HG02610 (cell line): ENCODE measurements at regions not wholly inside any gene's neighbourhood (a gene's known extent, or its start where the extent isn't known, plus 50 kb on each side); places are given as distances from the start of the nearest gene placed in this dataset.

Experiments used
- ATAC-seq: cut with Tn5 transposase; IDR thresholded peaks from one replicate; pipeline ENCODE4 v1.9.1; 2021; ENCODE audit warnings: mild to moderate bottlenecking, moderate library complexity; ENCODE audit not compliant: unreplicated experiment

DNA sequence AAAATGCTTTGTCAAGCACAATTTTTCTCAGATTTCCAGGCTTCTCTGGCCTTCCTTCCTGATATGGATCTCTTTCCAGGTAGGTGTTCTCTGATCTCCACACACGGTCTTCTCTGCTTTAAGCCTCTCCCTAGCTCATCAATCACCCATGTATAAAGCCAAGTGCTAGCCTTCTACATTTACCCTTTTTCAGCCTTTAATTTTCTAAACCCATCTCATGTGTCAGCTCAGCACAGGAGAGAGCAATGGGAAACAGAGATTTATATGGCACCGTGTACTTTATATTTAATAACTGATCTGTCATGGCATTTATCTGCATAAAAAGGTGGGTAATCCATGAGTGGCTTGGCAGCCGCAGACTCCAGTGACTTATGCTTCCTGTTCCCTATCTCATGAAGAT, 495.0 kb downstream of the RASEF start:
- ATAC-seq = no peak

DNA sequence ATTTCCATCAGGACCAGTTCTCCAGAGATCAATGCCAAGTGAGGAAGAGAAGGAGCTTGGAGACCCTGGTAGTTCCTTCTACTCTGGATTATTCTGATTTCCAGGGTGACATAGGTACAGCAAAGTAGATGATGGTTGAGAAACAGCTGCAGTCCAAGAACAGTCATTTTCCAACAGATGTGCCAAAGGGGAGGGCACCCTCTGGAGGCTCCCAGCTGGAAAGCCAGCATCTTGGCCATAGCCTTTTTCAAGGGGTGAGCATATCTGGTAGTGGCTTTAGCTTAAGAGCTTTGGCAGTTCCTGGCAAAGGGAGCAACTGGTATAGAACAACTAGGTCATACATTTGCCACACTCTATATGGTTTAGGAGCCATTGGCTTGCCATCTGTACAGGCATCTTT, 492.7 kb downstream of the RASEF start:
- no peak for ATAC-seq

- ATAC-seq = no peak
Measured at GRCh38 chr9:82571540-82571939, 491.4 kb downstream of the RASEF start.

DNA sequence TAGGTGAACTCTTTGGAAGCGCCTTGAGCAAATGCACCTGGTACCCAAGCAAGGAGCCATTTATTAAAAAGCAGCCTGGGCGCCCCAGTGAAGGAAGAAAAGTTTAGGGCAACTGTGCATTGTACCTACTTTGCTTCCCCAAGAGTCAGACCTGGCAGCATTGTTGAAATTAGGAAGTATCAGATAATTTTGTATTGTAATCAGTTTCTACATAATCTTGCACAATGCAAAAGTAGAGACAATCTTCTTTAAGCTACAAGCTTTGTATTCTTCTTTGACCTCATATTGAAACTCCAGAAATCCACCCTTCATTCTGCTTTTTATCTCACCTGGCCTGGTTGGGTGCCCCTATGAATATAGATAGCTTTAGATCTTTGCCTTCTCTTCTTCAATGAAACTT, 490.8 kb downstream of the RASEF start:
- ATAC-seq = no peak

- no peak for ATAC-seq
Measured at GRCh38 chr9:82574911-82575310, 488.0 kb downstream of the RASEF start.

DNA sequence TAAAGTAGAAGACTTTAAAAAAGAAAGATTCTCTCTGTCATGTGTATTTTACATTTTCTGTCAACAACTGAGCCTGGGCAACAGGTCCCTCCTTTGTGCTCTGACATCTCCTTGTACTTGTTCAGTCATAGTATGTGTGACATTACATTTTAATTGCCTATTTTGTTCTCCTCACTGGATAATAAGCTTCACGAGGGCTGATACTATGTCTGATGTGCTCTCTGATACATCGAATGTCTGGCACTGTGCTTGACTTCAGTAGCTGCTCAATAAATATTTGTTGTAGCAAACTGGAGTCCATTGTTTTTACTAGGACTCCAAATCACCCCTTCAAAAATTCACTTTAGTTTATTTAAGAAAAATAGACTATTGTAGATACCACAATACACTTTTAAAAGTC, 482.0 kb downstream of the RASEF start:
- ATAC-seq = no peak

GRCh38 chr9:82581516-82581915, 481.4 kb downstream of the RASEF start:
- no peak for ATAC-seq

DNA sequence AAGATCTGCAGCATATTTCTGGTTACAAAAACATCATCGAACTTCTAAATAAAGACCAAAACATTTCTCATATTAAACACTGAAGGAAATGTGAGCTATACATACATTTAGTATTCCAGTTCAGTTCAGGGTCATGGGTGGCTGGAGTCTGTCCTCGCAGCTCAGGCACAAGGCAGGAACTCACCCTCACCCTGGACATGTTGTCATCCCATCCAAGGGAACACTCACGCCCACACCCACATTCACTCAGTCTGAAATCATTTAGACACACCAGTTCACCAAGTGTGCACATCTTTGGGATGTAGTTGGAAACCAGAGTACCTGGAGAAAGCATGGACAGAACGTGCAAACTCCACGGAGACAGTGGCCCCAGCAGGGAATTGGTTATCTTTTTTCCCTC, 481.0 kb downstream of the RASEF start:
- no peak for ATAC-seq

DNA sequence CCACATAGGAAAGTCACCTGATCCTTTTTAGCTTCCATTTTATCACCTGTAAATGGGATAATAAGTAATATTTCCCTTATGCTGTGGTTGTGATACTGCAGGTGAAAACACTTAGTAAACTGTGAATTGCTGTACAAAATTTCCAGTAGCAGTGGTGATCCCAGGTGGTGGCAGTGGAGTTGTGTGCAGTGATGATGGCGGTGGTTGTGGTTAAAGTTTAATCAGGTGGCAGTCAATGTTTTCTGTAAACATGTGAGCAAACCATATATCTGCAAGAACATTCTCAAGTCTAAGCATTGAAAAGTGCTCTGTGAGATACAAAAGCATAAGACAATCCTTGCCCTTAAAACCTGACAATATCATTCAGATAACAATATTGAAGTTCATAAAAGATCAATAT, 480.2 kb downstream of the RASEF start:
- no peak for ATAC-seq

- no peak for ATAC-seq
Measured at GRCh38 chr9:82583524-82583923, 479.4 kb downstream of the RASEF start.

GRCh38 chr9:82584349-82584863, 478.5 kb downstream of the RASEF start:
- no peak for ATAC-seq

DNA sequence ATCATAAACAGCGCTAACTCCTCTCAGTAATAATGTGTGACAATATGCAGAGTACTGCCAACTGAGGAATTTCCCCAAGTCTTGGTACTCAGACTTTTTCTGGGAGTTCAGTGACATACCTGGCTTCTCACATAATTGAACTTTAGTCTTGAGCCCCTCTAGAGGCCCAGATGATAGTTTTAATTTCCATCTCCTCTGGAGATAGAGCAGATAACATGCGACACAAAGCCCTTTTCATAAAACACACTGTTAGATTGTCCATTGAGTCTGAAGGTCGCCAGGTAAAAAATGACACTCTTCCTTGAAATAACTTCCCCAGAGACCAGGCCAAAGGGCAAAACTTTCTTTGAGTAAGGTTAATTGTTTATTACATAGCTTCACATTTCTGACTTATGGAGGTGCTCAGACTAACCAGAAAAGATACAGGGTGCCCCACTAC, 476.0 kb downstream of the RASEF start:
- no peak for ATAC-seq

DNA sequence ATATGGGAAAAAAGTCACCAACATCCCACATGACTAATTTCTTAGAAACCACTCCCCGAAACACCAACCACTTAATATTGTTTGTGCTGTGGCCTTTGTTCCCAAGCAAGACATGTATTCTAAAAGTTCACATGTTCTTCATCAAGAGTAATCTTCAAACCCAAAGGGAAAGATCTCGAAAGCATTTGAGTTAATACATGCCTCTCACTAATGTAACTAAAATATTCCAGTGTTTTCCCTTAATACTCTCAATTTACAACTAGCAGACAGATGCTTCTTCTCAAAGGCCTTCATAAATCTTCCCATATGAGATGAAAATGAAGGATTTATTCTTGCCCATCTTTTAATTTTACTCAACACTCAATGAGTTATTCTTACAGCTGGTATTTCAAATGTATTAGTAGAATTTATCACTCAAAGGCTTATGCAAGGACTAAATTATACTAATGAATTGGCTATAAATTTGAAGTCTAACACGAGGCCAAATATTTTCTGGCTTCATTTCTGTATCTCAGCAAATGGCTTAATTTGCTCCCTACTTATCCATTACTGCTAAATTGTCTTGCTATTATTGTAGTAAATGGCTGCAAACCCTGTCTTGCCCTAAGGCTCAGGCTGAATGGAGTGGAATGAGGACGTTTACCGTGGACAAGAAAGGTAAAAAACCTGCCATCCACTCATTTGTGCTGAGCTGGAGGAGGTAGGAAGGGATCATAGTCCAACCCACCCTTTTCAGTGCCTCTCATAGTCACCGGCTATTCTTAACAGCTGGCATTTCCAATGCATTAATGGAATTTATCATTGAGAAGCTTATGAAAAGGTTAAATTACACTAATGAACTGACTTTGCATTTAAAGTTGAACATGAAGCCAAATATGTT, 474.4 kb downstream of the RASEF start:
- no peak for ATAC-seq

DNA sequence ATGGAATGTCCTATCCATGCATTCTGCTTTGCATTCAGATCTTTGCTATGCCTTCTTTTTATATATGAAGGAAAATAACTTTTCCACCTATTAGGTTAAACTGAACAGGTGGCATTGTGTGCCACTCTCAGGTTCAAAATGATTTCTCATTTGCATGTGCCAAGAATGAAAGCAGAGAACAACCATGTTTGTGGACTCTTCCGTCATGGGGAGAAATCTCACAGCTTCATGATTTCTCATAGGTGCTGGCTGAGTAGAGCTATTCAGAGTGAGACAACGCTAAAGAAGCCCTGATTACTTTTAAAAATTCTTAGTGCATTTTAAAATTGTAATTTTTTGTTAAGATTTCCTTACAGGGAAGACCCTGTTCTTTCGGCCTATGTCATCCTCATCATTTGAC, 472.1 kb downstream of the RASEF start:
- ATAC-seq = no peak

GRCh38 chr9:82593501-82593900, 469.4 kb downstream of the RASEF start:
- ATAC-seq = no peak

GRCh38 chr9:82597241-82598203, 465.4 kb downstream of the RASEF start:
- no peak for ATAC-seq

DNA sequence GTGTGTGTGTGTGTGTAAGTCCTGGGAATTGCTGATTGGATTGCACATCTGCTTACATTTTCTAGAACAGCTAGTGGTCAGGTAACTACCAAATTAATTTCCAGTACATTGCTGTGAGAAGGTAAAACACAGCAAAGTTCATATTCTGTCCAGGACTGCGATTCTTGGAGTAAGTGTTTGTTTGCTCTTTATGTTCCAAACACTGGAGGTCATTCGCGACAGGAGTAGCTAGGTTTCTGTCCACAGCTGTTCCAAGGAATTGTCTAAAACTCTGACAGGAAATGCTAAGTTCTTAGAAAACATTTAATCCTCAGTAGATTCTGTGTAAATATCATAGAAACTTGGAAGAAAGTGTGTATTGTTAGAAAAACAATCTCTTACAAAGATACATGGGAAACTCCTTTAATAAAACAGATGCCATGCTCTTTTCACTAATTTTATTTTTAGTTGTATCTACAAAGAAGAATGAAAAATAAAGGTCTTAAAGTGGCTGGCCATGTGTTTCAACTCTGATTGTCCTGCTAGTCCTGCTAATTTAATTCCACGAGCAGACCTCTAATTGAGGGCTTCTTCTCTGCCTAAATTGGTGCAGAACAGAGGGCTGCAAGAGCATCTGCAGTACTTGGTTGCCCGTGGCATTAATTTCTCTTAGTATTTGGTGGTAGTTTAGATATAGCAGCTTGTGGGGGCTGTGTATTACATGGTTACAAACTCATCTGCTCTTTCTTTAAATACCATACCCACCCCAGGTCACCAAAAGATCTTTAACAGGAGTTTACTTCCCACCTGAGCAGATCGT, 464.5 kb downstream of the RASEF start:
- ATAC-seq = no peak

- no peak for ATAC-seq
Measured at GRCh38 chr9:82599336-82599949, 463.5 kb downstream of the RASEF start.

- ATAC-seq = no peak
Measured at GRCh38 chr9:82600536-82601292, 462.2 kb downstream of the RASEF start.
